ENCODE measurements at regions not wholly inside any gene's neighbourhood (a gene's known extent, or its start where the extent isn't known, plus 50 kb on each side); places are given as distances from the start of the nearest gene placed in this dataset.

GRCh38 chr13:59522652-59523051, 641.1 kb downstream of the DIAPH3 start (continued):
- TF ChIP-seq CTCF (conservative IDR thresholded peaks at IDR 0.05; ENCODE audit: low read depth in 2 of 2) (no peak), ZNF331 (CRISPR knock-in tag; IDR thresholded peaks at IDR 0.05; ENCODE audit: low read depth) (no peak), EZH2phosphoT487 (IDR thresholded peaks at IDR 0.05; ENCODE audit: unreplicated experiment) (no peak), REST (IDR thresholded peaks at IDR 0.05; ENCODE audit: unreplicated experiment) (no peak), ZNF114 (CRISPR knock-in tag; IDR thresholded peaks at IDR 0.05) (no peak), NANOG (IDR thresholded peaks at IDR 0.05; ENCODE audit: borderline replicate concordance) (no peak)

GRCh38 chr13:59527500-59527899, 636.2 kb downstream of the DIAPH3 start:
- no peak overlapping the region for H3K4me3 Mint-ChIP-seq
- no peaks in the 10 kb centered on the region for H3F3A ChIP-seq (replicated peaks; ENCODE audit: low read depth)
- H2AFZ ChIP-seq: no peak overlapping the region; the same call in 1 of the 2 replicates
- H3K4me1 Mint-ChIP-seq: peaks cover 22% of the 10 kb centered on the region
- H3K9me3 Mint-ChIP-seq: no peaks in the 10 kb centered on the region
- no peaks in the 10 kb centered on the region for H4K20me1 ChIP-seq (replicated peaks; ENCODE audit: insufficient read depth)
- no peak overlapping the region for H3K4me3 ChIP-seq
- H3K27ac ChIP-seq (ENCODE audit: low read depth): no peak overlapping the region
- H3K4me2 ChIP-seq: no peak overlapping the region
- no peaks in the 10 kb centered on the region for H3K9me2 ChIP-seq (ENCODE audit: insufficient read depth)
- no peaks in the 10 kb centered on the region for H3K27me3 ChIP-seq (ENCODE audit: insufficient read depth)
- no peak overlapping the region for H3K27ac Mint-ChIP-seq
- no peak for DNase-seq (ENCODE audit: low spot score)
- no peaks in the 10 kb centered on the region for H3K36me3 ChIP-seq (ENCODE audit: insufficient read depth)
- H3K4me1 ChIP-seq (ENCODE audit: insufficient read depth): peaks cover 15% of the 10 kb centered on the region
- ATAC-seq: no peak
- no peaks in the 10 kb centered on the region for H3K27me3 Mint-ChIP-seq (ENCODE audit: insufficient read depth, low read depth, poor library complexity)
- no peaks in the 10 kb centered on the region for H3K79me2 ChIP-seq (replicated peaks; ENCODE audit: insufficient read depth)
- H3K36me3 Mint-ChIP-seq (ENCODE audit: low read depth): no peaks in the 10 kb centered on the region
- no peak for TF ChIP-seq EZH2 (IDR thresholded peaks at IDR 0.05; ENCODE audit: low read depth, unreplicated experiment)
- no peak for TF ChIP-seq JUNB (IDR thresholded peaks at IDR 0.05; ENCODE audit: unreplicated experiment)
- no peak for TF ChIP-seq POLR2AphosphoS5 (IDR thresholded peaks at IDR 0.05; ENCODE audit: low read depth)
- no peak for TF ChIP-seq ZNF462 (CRISPR knock-in tag; IDR thresholded peaks at IDR 0.05)
- TF ChIP-seq ZNF114 (CRISPR knock-in tag; IDR thresholded peaks at IDR 0.05): no peak
- TF ChIP-seq REST (IDR thresholded peaks at IDR 0.05; ENCODE audit: unreplicated experiment): no peak
- no peak for TF ChIP-seq ZNF331 (CRISPR knock-in tag; IDR thresholded peaks at IDR 0.05; ENCODE audit: low read depth)

Data from GM23338 (cell line).